GM18907 (cell line): ENCODE measurements at regions not wholly inside any gene's neighbourhood (a gene's known extent, or its start where the extent isn't known, plus 50 kb on each side); places are given as distances from the start of the nearest gene placed in this dataset.

Experiments
- ATAC-seq: cut with Tn5 transposase; IDR thresholded peaks from one replicate; pipeline ENCODE4 v1.9.1; 2021; ENCODE audit warnings: mild to moderate bottlenecking, moderate library complexity; ENCODE audit not compliant: unreplicated experiment

DNA sequence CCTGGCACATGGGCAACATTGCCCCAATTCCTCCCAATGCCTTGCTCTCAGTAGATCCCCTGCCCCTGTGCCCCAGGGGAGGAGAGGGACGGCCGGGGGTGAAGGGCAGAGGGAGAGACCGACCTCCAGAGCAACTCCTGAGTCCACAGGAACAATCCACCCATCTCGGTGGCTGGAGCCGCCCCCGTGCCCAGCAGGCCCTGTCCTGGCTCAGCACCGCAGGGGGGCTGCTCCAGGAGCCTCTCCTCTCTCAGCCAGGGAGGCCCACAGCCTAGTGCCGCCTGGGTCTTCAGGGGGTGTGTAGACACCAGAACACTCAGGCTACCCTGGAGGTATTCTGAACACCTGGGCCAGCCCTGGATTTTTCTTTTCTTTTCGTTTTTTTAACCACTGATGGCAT is 233.7 kb upstream of the SDK2 start:
- no peak for ATAC-seq

DNA sequence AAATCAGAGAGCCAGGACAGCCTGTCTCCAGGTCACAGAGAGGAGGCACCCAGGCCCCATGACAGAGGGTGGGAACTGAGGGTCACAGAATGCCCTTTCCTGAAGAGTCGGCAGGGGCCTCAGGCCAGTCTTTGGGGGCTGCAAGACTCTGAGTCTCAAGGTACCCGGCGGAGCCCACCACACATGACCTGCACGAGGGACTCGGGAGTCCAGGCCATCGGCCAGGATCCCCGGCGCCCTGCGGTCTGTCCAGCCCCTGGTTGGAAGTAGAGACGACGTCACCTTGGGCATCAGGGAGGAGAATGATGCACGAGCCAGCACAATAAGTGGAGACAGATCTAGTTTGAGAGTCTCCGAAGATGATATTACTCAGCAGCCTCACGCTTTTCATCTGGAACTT is 234.7 kb upstream of the SDK2 start:
- ATAC-seq = no peak

DNA sequence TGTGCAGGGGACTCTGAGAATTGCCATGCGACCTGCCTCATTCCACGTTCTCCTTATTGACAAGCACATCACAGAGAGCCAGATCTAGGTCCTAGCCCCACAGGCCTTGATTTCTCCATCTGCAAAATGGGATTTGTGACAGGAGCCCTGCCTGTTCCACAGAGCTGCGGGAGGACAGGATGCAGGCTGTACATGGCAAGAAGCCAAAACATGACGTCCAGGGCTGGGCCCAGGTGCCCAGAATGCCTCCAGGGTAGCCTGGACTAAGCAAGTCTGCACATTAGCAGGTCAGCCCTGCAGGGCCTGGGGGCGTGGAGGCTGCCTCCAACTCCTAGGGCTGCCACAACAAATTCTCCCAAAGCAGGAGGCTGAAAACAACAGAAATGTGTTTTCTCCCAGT is 235.7 kb upstream of the SDK2 start:
- ATAC-seq = no peak

DNA sequence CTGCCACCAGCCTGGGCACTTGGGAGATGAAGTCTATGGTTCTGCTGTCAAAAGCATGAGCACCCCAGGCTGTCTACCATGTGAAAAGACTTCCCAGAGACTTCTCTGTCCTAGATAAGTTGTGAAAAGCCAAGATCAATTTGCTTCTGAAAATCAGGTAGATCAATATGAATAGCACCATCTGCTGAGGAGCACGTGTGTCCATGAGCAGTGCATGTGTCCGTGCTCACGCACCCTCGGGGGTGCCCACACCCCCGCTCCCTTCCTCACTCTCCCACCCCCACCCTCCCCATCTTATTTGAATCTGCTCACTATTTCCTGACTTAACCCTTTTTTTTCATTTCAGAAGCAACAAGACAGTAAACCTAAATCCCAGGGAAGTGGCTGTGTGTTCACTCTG is 238.3 kb upstream of the SDK2 start:
- ATAC-seq = no peak

DNA sequence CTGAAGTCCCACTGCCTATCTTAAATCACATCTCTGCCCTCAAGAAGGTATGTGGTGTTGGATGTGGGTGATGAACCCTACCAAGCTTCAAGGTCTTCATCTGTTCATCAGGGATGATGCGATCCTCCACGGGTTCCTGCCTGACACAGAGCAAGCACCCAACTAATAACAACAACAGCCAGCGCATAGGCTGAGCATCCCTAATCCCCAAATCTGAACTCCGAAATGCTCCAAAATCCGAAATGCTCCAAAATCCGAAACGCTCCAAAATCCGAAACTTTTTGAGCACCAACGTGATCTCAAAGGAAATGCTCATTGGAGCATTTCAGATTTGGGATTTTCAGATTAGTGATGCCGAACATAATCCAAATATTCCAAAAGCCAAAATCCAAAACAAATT is 238.9 kb upstream of the SDK2 start:
- ATAC-seq = no peak

DNA sequence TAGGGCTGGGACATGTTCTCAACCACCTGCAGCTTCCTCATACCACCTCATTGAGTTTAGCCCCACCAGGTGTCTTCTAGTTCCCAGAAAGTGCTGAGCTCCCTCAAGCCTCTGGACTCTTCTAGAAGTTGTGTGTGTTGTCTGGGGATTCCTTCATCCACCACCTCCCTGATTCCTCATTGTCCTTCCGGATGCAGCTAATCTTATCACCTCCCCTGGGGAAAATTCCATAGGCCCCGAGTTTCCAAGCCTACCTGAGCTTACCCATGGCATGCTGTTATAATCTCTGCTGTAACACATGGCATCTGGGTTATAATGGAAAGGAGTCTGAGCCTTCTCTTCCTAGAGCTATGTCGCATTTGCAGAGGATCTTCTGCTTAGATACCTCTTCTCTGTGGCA is 243.5 kb upstream of the SDK2 start:
- ATAC-seq = no peak

DNA sequence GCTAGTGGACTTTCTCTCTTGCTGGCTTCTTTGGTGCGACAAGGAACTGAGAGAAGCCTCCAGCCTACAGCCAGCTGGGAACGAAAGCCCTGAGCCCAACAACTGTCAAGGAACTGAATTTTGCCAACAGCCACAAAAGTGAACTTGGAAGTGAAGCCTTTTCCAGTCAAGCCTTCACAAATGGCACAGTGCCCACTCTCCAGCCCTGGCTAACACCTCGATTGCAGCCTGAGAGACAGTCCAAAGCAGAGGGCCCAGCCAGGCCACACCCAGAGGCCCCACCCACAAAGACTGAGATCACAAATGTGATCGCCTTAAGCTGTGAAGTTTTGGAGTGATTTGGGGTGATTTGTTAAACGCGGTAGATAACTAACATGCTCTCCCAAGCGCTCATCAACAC is 244.6 kb upstream of the SDK2 start:
- ATAC-seq = no peak

DNA sequence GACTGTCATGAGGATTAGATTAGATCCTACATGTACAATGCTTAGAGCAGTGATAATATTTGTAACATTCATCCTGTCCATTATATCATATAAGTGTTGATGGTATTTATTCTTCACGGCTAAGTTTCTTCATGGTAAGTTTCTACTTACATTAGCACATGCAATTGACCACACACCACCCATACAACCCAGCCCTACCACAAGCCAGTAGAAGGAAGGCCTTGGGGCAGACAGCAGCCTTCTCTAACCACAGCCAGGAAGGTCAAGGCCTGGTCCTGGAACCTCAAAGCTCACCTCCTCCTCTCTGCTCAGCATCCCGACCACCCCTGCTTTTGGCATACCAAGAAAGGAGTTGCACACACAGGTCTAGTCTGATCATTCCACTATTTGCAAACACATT is 245.2 kb upstream of the SDK2 start:
- ATAC-seq = no peak

DNA sequence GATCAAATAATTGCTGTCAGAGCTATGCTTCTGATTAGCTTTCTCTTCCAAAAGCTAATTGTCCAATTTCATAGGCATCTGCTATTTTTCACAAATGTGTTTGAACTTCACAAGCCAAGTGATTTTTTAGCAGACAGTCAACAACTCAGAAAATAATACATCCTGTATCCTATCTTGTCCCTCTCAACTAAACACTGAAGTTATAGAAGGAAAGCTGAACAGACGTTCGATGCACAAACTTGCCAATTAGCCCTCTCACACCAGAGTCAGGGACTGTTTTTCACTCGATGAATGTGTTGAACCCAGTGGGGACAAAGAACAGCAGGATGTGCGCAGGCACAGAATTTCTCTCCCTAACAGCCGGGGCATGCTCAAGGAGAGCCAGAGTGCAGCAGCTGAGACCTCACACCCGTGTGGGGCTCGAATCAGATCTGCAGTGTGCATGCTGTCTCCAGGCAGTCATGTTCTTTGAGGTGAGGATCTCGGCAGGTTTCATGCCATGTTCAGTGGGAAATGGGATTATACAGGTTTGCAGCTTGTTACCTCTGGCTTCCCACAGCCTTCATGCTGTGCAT is 246.7 kb upstream of the SDK2 start:
- no peak for ATAC-seq

DNA sequence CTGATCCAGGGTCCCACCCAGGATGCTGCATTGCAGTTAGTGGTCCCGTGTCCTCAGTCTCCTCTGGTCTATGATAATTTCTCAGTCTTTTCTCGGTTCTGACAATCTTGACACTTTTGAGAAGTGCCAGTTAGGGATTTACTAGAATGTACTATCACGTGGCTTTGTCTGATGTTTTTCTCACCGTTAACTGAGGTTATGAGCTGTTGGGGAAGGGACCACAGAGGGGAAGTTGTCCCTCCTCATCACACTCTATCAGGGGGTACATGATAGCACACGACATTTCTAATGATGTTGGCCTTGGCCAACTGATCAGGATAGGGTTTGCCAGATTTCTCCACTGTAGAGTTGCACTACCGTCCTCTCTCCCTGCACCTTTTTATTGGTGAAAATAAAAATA is 250.9 kb upstream of the SDK2 start:
- no peak for ATAC-seq

DNA sequence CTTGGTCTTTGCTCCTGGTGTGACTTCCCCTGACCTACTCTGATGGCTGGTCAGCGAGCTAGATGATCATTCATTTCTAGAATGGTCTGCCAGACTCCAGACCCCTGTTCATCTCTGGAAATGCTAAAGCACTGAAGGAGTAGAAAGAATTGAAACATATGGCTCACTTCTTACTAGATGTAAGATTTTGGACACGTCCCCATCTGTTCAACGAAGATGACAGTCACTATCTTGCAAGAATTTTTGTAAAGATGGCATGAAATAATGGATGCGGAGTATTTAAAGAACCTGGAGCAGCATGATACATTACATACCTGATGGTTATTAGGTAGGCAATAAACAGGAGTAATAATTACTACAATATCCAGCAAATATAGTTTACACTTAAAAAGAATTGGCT is 252.7 kb upstream of the SDK2 start:
- no peak for ATAC-seq

DNA sequence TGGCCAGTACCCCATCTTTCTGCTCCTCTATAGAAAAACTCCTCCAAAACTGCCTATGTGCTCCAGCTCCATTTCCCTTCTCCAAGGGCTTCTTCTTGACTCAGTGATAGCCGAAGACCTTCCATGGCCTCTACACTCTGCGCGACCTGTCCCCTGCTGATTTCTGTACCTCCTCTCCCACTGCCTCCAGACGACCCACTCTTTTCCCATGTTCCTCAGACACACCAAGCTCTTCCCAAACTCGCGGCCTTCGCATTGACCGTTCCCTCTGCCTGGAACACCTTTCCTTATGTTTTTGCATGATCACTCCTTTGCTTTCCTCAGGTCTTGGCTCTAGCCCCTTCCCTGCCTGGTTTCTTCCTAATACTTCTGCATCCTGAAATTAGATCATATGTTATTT is 255.6 kb upstream of the SDK2 start:
- ATAC-seq = no peak

DNA sequence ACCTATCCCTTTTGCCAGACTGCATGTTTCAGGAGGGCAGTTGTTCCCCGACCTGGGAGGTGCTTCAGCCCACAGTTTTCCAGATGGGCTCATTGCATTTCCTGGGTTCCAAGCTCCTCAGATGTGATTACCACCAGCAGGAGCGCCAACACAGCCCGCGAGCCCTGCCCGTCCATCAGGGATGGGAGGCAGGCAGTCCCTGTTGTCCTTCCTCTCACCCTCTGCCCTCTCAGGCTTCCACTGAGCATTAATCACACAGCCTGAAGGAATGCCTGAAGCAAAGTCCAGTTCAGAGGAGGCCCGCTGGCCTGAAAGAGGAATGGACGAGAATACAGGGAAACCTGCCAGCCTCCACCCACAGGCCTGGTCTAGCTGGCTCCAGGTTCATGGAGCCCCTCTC is 256.3 kb upstream of the SDK2 start:
- ATAC-seq = no peak

DNA sequence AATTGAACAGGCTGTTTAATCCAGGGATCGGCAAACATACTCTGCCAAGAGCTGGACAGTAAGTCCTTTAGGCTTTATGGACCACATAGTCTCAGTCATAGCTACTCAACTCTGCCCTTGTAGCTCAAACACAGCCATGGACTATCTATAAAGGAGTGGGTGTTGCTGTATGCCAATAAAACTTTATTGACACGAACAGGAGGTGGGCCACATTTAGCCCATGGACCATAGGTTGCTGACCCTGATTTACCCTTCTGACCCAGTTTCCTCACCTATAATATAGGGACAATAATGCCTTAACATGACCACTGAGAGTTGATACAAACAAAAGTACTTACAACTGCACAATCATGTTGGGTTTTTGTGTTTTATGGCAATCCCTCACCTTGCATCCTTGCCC is 257.0 kb upstream of the SDK2 start:
- ATAC-seq = no peak

DNA sequence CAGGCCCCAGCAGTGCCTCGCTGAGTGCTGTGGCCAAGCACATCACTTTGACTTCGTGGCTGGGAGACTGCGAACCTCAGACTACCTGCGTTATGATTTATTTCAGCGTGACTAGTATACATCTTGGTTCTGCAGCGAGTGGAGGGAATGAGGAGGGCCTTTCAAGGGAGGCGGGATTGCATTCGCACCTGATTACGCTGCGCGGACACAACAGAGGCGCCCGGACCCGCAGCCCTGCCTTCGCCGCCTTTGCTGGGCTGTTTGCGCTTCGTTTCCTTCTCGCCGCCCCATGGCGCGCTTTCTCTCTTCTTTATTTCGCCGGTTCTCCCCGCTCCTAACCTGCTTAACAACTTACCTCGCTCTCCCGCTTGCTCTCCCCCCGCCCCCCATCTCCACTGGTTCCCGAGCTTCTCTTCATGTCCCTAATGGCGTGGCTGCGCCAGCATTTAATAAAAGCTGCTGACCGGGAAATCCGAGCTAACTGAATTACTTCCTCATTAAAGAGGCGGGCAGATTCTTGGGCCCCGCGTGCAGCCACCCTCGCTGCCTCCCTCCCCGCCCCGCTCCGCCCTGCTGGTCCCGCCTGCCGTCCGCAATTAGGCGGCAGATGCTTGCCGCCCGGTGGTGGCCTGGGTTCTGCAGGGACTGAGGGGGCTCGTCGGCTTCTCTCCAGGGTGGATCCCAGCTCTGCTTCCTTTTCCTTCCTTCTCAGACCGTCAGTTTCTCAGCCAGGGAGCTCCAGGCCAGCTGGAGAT is 257.6 kb upstream of the SDK2 start:
- no peak for ATAC-seq

DNA sequence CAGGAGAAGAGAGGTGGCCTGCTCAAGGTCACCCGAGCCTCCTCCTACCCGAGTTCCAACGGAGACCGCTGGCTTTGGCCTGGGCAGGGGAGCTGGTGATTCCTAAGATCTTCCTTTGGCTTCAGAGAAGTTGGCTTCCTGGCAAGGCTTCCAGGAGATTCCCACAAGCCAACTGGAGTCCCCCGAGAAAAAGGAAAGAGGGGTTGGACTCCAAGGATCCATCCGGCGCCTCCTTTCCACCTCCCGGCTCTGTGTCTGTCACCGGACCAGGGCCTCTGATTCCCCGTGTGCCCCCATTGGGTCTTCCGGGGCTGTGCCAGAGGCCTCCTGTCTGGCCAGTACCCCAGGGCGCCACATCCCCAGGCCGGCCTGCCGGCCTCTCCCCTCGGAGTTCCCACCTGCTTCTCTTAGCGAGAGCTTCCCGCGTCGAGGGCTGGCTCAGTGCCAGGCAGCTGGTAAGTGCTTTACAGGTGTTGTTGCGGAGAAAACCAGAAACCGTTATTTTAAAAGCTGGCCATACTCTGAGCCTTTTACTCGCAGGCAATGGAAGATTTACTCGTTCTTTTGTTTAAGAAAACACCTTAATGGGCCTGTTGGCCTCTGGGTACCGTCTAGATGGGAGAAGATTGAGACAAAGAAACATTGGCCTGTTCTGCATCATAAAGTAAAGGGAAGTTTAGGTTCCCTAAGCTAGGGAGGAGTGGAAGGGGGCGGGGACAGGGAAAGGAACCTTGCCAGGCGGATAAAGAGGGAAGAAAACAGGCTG is 258.4 kb upstream of the SDK2 start:
- ATAC-seq = no peak

DNA sequence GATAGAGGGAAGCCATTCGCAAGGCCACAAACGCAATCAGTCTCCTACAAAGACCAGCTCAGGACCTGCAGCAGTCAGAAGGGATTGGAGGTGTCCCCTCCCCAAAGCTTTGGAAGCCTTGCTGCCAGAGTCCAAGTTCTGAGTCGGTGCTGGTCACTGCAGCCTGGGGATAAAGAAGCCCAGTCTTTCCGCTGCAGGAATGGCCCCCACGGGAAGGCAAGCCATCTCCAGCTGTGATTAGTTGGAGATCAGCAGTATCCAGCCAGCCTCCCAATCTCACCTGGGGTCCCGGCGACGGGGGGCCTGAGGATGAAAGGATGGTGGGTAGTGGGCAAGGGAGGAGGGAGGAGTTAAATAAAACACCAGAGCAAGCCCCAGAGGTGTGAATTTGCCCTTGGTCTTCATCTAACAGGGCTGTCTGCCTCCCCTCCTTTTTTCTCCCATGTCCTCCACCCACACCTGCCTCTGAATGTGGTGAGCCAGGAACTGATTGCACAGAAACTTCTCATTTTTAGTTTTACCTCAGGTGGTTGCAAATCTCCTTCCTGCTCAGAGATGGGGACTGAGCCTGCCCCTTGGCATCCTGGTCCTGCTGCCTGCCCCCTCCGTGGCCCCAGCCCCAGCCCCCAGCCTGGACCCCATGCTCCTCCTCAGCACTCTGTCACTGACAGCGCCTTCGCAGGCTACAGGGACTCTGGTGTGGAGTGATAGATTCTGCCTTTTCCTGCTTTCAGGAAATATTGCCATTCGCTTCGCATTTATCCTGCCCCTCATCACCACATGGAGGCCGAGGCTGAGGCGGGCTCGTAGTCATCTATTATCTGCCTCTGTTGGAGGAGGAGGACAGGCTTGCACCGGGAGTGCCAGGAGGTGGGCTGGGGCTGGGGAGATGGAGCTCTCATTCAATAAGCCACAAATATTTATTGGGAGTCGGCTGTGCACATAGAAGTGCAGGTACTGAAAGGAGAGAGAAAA is 262.9 kb upstream of the SDK2 start:
- no peak for ATAC-seq

DNA sequence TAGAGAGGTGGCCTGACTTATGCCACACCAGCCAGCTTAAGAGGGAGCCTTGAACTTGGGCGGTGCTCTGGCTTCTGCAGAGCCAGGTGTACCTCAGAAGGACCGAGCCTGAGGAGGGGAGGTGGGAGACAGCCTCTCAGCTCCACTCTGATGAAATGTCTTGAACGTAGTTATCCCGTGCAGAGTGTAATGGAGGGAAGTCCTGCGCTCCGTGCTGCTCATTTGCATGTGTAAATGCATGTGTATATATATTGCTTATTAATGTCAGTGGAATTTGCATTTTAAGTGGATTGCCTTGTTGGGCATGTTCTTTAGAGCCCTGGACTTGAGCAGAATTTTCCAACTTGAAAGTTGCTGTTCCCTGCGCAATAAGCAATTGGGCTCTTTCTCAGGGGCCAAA is 264.9 kb upstream of the SDK2 start:
- ATAC-seq = no peak

DNA sequence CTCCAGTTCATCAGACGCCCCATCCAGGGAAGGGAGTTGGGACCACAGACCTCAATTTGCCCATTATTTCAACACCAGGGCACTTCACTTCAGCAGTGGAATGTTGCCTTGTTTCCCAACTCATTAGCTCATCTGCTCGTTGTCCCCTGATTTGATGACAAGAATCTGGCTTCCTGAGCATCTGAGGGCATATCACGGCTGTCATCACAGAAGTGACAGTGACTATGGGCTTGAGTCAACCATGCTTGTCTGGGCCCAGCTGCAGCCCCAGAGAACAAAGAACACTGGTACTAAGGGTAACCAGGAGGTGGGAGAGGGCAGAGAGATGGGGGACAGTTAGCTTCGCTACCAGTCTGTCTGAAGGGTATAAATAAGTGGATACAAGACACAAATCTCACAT is 266.0 kb upstream of the SDK2 start:
- no peak for ATAC-seq

DNA sequence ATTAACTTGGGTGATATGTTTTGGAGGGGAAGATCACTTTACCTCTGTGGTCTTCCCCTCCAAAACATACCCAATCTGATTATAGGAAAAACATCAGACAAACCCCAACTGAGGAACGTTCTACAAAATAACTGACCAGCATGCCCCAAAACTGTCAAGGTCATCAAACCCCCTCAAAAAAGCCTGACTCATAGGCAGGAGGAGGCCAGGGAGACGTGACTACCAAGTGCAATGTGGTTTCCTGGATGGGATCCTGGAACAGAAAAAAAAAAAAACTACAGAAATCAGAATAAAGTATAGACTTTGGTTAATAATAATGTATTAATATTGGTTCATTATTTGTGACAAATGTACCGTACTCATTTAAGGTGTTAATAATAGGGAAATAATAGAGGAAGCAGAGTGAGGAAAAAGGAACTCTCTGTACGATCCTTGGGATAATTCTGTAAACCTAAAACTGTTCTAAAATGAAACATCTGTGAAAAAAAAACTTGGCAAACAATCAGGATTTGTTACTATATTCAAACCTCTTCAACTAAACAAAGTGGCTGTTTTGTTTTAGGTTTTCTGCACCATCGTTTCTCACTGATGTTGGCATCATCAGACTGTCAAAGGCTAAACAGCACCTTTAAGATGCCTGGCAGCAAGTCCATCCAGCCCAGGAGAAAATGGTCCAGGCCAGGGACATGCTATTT is 266.7 kb upstream of the SDK2 start:
- no peak for ATAC-seq
